Testis (tissue), 2 donors: ENCODE measurements at regions not wholly inside any gene's neighbourhood (a gene's known extent, or its start where the extent isn't known, plus 50 kb on each side); places are given as distances from the start of the nearest gene placed in this dataset.

Experiments used
- POLR2A ChIP-seq: fragments of 450-650 bp; IDR thresholded peaks from one replicate; pipeline ENCODE4 v1.6.1; 2017; ENCODE audit warnings: antibody characterized with exemption, mild to moderate bottlenecking, moderate library complexity
- TF ChIP-seq, protein P1 (sequence below), 3 experiments: fragments of 450-650 bp in 2 of 3; fragments of 200-600 bp in 1 of 3; sonication (generic) in 1 of 3; IDR thresholded peaks; one replicate each; pipeline ENCODE4 v1.5.1; 2016 to 2019; ENCODE audit warnings: antibody characterized with exemption in 3 of 3, mild to moderate bottlenecking in 2 of 3, moderate library complexity in 1 of 3

DNA sequence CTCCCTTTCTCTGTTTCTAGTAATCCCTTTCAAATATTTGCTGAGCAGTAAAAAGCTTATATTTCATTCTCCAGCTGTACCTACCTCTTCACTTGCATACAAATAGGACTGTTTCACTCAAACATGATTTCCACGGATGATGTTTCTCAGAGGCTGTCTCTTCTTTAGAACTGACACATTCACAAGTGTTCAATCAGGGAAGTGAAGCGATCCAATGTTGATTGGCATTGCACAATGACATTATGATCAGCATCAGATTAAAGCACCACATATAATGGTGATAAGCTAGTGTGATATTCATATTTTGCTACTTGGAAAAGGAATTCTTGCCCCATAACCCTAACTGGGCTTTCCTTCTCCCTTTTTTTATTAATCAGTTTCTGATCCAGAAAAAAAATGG is 681.8 kb downstream of the TBC1D32 start:
- TF ChIP-seq, protein P1, sequence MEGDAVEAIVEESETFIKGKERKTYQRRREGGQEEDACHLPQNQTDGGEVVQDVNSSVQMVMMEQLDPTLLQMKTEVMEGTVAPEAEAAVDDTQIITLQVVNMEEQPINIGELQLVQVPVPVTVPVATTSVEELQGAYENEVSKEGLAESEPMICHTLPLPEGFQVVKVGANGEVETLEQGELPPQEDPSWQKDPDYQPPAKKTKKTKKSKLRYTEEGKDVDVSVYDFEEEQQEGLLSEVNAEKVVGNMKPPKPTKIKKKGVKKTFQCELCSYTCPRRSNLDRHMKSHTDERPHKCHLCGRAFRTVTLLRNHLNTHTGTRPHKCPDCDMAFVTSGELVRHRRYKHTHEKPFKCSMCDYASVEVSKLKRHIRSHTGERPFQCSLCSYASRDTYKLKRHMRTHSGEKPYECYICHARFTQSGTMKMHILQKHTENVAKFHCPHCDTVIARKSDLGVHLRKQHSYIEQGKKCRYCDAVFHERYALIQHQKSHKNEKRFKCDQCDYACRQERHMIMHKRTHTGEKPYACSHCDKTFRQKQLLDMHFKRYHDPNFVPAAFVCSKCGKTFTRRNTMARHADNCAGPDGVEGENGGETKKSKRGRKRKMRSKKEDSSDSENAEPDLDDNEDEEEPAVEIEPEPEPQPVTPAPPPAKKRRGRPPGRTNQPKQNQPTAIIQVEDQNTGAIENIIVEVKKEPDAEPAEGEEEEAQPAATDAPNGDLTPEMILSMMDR (IDR thresholded peaks at IDR 0.05), result no peak
- TF ChIP-seq POLR2A, result no peak
